DND-41 (cell line): ENCODE measurements at regions not wholly inside any gene's neighbourhood (a gene's known extent, or its start where the extent isn't known, plus 50 kb on each side); places are given as distances from the start of the nearest gene placed in this dataset.

ENCODE experiments used
- EZH2 ChIP-seq: IDR thresholded peaks from 3 replicates; pipeline ENCODE4 v1.6.1; 2012; ENCODE audit warnings: borderline replicate concordance, low read depth, mild to moderate bottlenecking, moderate library complexity, low read length, inconsistent platforms; ENCODE audit not compliant: severe bottlenecking
- TF ChIP-seq, protein P1 (sequence below): IDR thresholded peaks from 2 replicates; pipeline ENCODE4 v1.5.1; 2012; ENCODE audit warnings: borderline replicate concordance, low read length, moderate library complexity, mild to moderate bottlenecking; ENCODE audit not compliant: poor library complexity, severe bottlenecking; ENCODE audit errors: extremely low read depth

DNA sequence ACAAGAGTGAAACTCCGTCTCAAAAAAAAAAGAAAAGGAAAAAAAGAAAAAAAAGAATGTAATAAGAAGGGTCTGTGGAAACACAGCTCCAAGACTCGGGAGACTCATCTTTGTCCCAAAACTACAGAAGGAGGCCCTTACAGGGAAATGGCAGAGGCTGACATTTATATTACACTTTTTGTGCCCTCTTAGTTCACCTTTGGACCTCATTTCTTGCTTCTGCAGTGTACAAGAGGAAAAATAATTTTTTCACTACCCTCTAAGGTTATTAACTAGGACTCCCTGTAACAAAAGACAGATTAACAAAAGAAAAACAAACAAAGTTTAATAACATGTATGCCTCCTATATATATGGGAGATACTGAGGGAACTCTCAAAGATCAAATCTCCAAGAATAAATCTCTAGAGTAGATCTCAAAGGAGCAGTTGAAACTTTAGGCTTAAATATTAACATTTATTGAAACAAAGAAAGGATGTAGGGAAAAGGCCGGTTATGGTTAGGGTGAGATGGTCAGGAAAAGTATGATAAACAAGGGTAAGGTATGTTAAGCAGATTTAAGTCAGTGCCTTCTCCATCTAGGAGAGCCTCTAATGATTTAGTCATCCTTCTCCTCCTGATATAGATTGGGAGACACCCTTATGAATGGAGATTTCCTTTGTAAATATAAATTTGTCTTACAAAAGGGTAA is 121.3 kb upstream of the JADE1 start:
- TF ChIP-seq, protein P1, sequence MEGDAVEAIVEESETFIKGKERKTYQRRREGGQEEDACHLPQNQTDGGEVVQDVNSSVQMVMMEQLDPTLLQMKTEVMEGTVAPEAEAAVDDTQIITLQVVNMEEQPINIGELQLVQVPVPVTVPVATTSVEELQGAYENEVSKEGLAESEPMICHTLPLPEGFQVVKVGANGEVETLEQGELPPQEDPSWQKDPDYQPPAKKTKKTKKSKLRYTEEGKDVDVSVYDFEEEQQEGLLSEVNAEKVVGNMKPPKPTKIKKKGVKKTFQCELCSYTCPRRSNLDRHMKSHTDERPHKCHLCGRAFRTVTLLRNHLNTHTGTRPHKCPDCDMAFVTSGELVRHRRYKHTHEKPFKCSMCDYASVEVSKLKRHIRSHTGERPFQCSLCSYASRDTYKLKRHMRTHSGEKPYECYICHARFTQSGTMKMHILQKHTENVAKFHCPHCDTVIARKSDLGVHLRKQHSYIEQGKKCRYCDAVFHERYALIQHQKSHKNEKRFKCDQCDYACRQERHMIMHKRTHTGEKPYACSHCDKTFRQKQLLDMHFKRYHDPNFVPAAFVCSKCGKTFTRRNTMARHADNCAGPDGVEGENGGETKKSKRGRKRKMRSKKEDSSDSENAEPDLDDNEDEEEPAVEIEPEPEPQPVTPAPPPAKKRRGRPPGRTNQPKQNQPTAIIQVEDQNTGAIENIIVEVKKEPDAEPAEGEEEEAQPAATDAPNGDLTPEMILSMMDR = no peak
- TF ChIP-seq EZH2 = no peak
